Tibial artery (tissue), 4 donors: ENCODE measurements at regions not wholly inside any gene's neighbourhood (a gene's known extent, or its start where the extent isn't known, plus 50 kb on each side); places are given as distances from the start of the nearest gene placed in this dataset.

ENCODE experiments used
- DNase-seq, 2 donors: peaks; one replicate each; pipeline ENCODE4 v3.0.0-alpha.2; 2019
- H3K27ac ChIP-seq, 2 donors: fragments of 200-600 bp; sonication (generic) in 1 of 2; 1 replicate in 1 of 2; 2 replicates in 1 of 2; pipeline ENCODE4 v1.5.1; 2018 to 2019; ENCODE audit warnings: mild to moderate bottlenecking in 1 of 2
- H3K27me3 ChIP-seq, 2 donors: fragments of 200-600 bp; sonication (generic) in 1 of 2; one replicate each; pipeline versions ENCODE4 v1.5.1 to v1.6.0; 2016 to 2019
- H3K36me3 ChIP-seq, 3 donors: fragments of 200-600 bp; sonication (generic) in 2 of 3; one replicate each; pipeline ENCODE4 v1.5.1; 2016 to 2019; ENCODE audit warnings: mild to moderate bottlenecking in 2 of 3
- H3K4me1 ChIP-seq, 4 donors: fragments of 200-600 bp; sonication (generic) in 2 of 4; 1 replicate in 3 of 4; 2 replicates in 1 of 4; pipeline ENCODE4 v1.5.1; 2016 to 2019
- H3K4me3 ChIP-seq, 2 donors: fragments of 200-600 bp; sonication (generic) in 1 of 2; 1 replicate in 1 of 2; 2 replicates in 1 of 2; pipeline ENCODE4 v1.5.1; 2018 to 2019; ENCODE audit warnings: mild to moderate bottlenecking in 2 of 2
- H3K9me3 ChIP-seq, 3 donors: fragments of 200-600 bp; sonication (generic) in 1 of 3; one replicate each; pipeline ENCODE4 v1.5.1; 2016 to 2019
- CTCF ChIP-seq, 2 experiments: fragments of 200-600 bp in 1 of 2; fragments of 450-650 bp in 1 of 2; IDR thresholded peaks; one replicate each; pipeline ENCODE4 v1.5.1; 2017 to 2019; ENCODE audit warnings: antibody characterized with exemption in 2 of 2, mild to moderate bottlenecking in 1 of 2, moderate library complexity in 1 of 2
- intact Hi-C: fragments of 100-400 bp; cut with DNase I; formaldehyde crosslinking; loops from one replicate; pipeline ENCODE4 v1.15.0; 2023; ENCODE audit warnings: low total_unique reads

GRCh38 chr13:82672248-82672647 lies 1210.0 kb downstream of the SLITRK1 start:
- Histone ChIP-seq H3K27ac (no peak overlapping the region), H3K9me3 (no peaks in the 10 kb centered on the region), H3K4me3 (no peak overlapping the region), H3K36me3 (no peaks in the 10 kb centered on the region), H3K27me3 (no peaks in the 10 kb centered on the region), H3K4me1 (no peaks in the 10 kb centered on the region)
- DNase-seq, result no peak
- intact Hi-C loops, result no loop called here
- no peak for TF ChIP-seq CTCF (IDR thresholded peaks at IDR 0.05)

- H3K4me1 ChIP-seq, result no peaks in the 10 kb centered on the region
- H3K4me3 ChIP-seq, result no peak overlapping the region
- no peak overlapping the region for H3K27ac ChIP-seq
- DNase-seq, result no peak
- TF ChIP-seq CTCF (IDR thresholded peaks at IDR 0.05), result no peak
- H3K9me3 ChIP-seq, result no peaks in the 10 kb centered on the region
- no peaks in the 10 kb centered on the region for H3K27me3 ChIP-seq
- no peaks in the 10 kb centered on the region for H3K36me3 ChIP-seq
- intact Hi-C loops, result no loop called here
Observed at GRCh38 chr13:82664183-82664582, 1218.1 kb downstream of the SLITRK1 start.

GRCh38 chr13:82661126-82661525 lies 1221.1 kb downstream of the SLITRK1 start:
- H3K36me3 ChIP-seq, result no peaks in the 10 kb centered on the region
- intact Hi-C loops, result no loop called here
- DNase-seq, result no peak
- no peak overlapping the region for H3K4me3 ChIP-seq
- no peak overlapping the region for H3K27ac ChIP-seq
- TF ChIP-seq CTCF (IDR thresholded peaks at IDR 0.05), result no peak
- no peaks in the 10 kb centered on the region for H3K4me1 ChIP-seq
- no peaks in the 10 kb centered on the region for H3K27me3 ChIP-seq
- no peaks in the 10 kb centered on the region for H3K9me3 ChIP-seq

- intact Hi-C loops, result no loop called here
- Histone ChIP-seq H3K4me3 (no peak overlapping the region), H3K27ac (no peak overlapping the region), H3K27me3 (no peaks in the 10 kb centered on the region), H3K4me1 (peaks cover 0 to 17% (median 3%) of the 10 kb centered on the region in 4 donors), H3K36me3 (no peaks in the 10 kb centered on the region), H3K9me3 (no peaks in the 10 kb centered on the region)
- no peak for DNase-seq
- no peak for TF ChIP-seq CTCF (IDR thresholded peaks at IDR 0.05)
Observed at GRCh38 chr13:82658811-82659210, 1223.5 kb downstream of the SLITRK1 start.

- Histone ChIP-seq H3K4me1 (peaks cover 0 to 17% (median 3%) of the 10 kb centered on the region in 4 donors), H3K27ac (no peak overlapping the region), H3K4me3 (no peak overlapping the region), H3K9me3 (no peaks in the 10 kb centered on the region), H3K36me3 (no peaks in the 10 kb centered on the region), H3K27me3 (no peaks in the 10 kb centered on the region)
- no peak for TF ChIP-seq CTCF (IDR thresholded peaks at IDR 0.05)
- DNase-seq, result no peak
- intact Hi-C loops, result no loop called here
Observed at GRCh38 chr13:82657471-82657870, 1224.8 kb downstream of the SLITRK1 start.
